ENCODE measurements at regions not wholly inside any gene's neighbourhood (a gene's known extent, or its start where the extent isn't known, plus 50 kb on each side); places are given as distances from the start of the nearest gene placed in this dataset.

DNA sequence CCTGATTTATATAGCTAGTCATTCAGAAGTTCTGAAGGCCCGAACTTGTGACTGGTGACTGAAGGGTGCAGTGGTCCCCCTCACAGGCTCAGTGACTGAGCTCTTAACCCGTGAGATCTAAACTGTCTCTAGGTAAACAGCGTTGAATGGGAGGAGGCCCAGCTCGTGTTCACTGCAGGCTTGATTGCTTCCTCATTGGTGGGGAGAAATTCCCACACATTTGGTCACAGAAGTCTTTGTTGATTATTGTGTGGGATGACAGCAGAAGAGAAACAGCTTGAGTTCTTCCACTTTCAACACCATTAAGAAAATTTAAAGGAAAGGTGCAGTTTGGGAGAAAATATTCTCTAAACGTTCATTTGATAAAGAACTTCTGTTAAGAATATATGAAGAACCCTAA lies 1178.0 kb downstream of the UQCRFS1 start:
- H3K4me1 ChIP-seq (ENCODE audit: control insufficient read depth, extremely low read depth, insufficient read depth, low read length), result no peaks in the 10 kb centered on the region
- DNase-seq (ENCODE audit: low read depth, low spot score), result no peak
- H3K27ac ChIP-seq (ENCODE audit: insufficient read depth, low read depth, low read length), result no peak overlapping the region
- ChIA-PET POLR2A (no interaction called here), CTCF (no interaction called here)
- no peak overlapping the region for H3K4me3 ChIP-seq (replicated peaks in 1 of 3; ENCODE audit: insufficient read depth in 1 of 3, low read depth in 1 of 3, low read length in 3 of 3)
- no peaks in the 10 kb centered on the region for H3K79me2 ChIP-seq (ENCODE audit: control insufficient read depth, insufficient read depth, low read length)
- H3K36me3 ChIP-seq (ENCODE audit: control insufficient read depth in 2 of 2, extremely low read depth in 1 of 2, insufficient read depth in 2 of 2, low read length in 2 of 2), result no peaks in the 10 kb centered on the region
- no TSS peak for BruUV-seq (replicated peaks)
- intact Hi-C loops (cut with micrococcal nuclease), result no loop called here
- no peak overlapping the region for H3K4me2 ChIP-seq (ENCODE audit: insufficient read depth, low read length)
- dilution Hi-C loops (cut with MboI; ENCODE audit: extremely low pct_ligation_motif_present, low sequenced_read_pairs), result no loop called here
- FAIRE-seq, result no peak
- no peak overlapping the region for H2AFZ ChIP-seq (ENCODE audit: low read depth, low read length)
- H4K20me1 ChIP-seq (replicated peaks; ENCODE audit: control insufficient read depth, extremely low read depth, insufficient read depth, low read length), result no peaks in the 10 kb centered on the region
- no peaks in the 10 kb centered on the region for H3K27me3 ChIP-seq (ENCODE audit: control insufficient read depth in 2 of 2, insufficient read depth in 2 of 2, low read length in 2 of 2)
- H3K9me3 ChIP-seq (replicated peaks; ENCODE audit: control insufficient read depth, insufficient read depth, low read length), result peaks cover 2% of the 10 kb centered on the region
- no peaks in the 10 kb centered on the region for H3K9me1 ChIP-seq (replicated peaks; ENCODE audit: control insufficient read depth, extremely low read depth, insufficient read depth, low read length)
- no peak overlapping the region for H3K9ac ChIP-seq (replicated peaks; ENCODE audit: extremely low read depth, insufficient read depth, low read length)
- TF ChIP-seq FOS (IDR thresholded peaks at IDR 0.05; ENCODE audit: borderline replicate concordance, insufficient read depth, low read length), result no peak
- TF ChIP-seq POLR2AphosphoS5 (IDR thresholded peaks at IDR 0.05; ENCODE audit: insufficient read depth, low read depth, low read length), result no peak
- TF ChIP-seq, protein P1, sequence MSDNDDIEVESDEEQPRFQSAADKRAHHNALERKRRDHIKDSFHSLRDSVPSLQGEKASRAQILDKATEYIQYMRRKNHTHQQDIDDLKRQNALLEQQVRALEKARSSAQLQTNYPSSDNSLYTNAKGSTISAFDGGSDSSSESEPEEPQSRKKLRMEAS (IDR thresholded peaks at IDR 0.05; ENCODE audit: insufficient read depth, insufficient read length), result no peak
- TF ChIP-seq GATA2 (IDR thresholded peaks at IDR 0.05; ENCODE audit: insufficient read depth, insufficient read length, low read depth, low read length), result no peak
- no peak for TF ChIP-seq EZH2 (IDR thresholded peaks at IDR 0.05; ENCODE audit: borderline replicate concordance, low read depth, low read length, severe bottlenecking)
- no peak for TF ChIP-seq JUN (IDR thresholded peaks at IDR 0.05; ENCODE audit: borderline replicate concordance, insufficient read depth, insufficient read length, low read depth)

DNA sequence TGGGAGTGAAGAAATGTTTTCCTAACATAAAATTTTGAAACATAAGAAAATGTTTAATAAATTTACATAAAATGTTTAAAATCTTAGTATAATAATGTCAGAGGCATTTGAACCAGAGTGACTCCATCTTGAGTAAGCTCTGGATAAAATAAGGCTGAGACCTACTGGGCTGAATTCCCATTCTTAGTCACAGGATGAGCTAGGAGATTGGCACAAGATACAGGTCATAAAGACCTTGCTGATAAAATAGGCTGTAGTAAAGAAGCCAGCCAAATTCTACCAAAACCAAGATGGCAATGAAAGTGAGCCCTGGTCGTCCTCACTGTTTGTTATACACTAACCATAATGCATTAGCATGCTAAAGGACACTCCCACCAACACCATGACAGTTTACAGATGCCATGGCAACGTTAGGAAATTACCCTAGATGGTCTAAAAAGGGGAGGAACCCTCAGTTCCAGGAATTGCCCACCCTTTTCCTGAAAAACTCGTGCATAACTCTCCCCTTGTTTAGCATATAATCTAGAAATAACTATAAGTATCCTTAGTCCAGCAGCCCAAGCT lies 1184.0 kb downstream of the UQCRFS1 start:
- Histone ChIP-seq H3K27me3 (ENCODE audit: control insufficient read depth in 2 of 2, insufficient read depth in 2 of 2, low read length in 2 of 2) (no peaks in the 10 kb centered on the region), H3K9ac (replicated peaks; ENCODE audit: extremely low read depth, insufficient read depth, low read length) (no peak overlapping the region), H3K9me1 (replicated peaks; ENCODE audit: control insufficient read depth, extremely low read depth, insufficient read depth, low read length) (no peaks in the 10 kb centered on the region), H3K36me3 (ENCODE audit: control insufficient read depth in 2 of 2, extremely low read depth in 1 of 2, insufficient read depth in 2 of 2, low read length in 2 of 2) (no peaks in the 10 kb centered on the region), H3K9me3 (replicated peaks; ENCODE audit: control insufficient read depth, insufficient read depth, low read length) (peaks cover 5% of the 10 kb centered on the region), H3K27ac (ENCODE audit: insufficient read depth, low read depth, low read length) (no peak overlapping the region), H3K4me2 (ENCODE audit: insufficient read depth, low read length) (no peak overlapping the region), H3K4me3 (replicated peaks in 1 of 3; ENCODE audit: insufficient read depth in 1 of 3, low read depth in 1 of 3, low read length in 3 of 3) (no peak overlapping the region), H4K20me1 (replicated peaks; ENCODE audit: control insufficient read depth, extremely low read depth, insufficient read depth, low read length) (no peaks in the 10 kb centered on the region), H3K79me2 (ENCODE audit: control insufficient read depth, insufficient read depth, low read length) (no peaks in the 10 kb centered on the region), H2AFZ (ENCODE audit: low read depth, low read length) (no peak overlapping the region), H3K4me1 (ENCODE audit: control insufficient read depth, extremely low read depth, insufficient read depth, low read length) (no peaks in the 10 kb centered on the region)
- intact Hi-C loops (cut with micrococcal nuclease), result no loop called here
- dilution Hi-C loops (cut with MboI; ENCODE audit: extremely low pct_ligation_motif_present, low sequenced_read_pairs), result no loop called here
- ChIA-PET CTCF (no interaction called here), POLR2A (no interaction called here)
- no peak for FAIRE-seq
- no TSS peak for BruUV-seq (replicated peaks)
- DNase-seq (ENCODE audit: low read depth, low spot score), result no peak
- TF ChIP-seq POLR2AphosphoS5 (IDR thresholded peaks at IDR 0.05; ENCODE audit: insufficient read depth, low read depth, low read length) (no peak), MYC (IDR thresholded peaks at IDR 0.05; ENCODE audit: low read depth, low read length) (no peak), EZH2 (IDR thresholded peaks at IDR 0.05; ENCODE audit: borderline replicate concordance, low read depth, low read length, severe bottlenecking) (no peak), JUN (IDR thresholded peaks at IDR 0.05; ENCODE audit: borderline replicate concordance, insufficient read depth, insufficient read length, low read depth) (no peak), GATA2 (IDR thresholded peaks at IDR 0.05; ENCODE audit: insufficient read depth, insufficient read length, low read depth, low read length) (no peak), POLR2A (IDR thresholded peaks at IDR 0.05; ENCODE audit: low read depth, low read length) (no peak)
- TF ChIP-seq, protein P1 (IDR thresholded peaks at IDR 0.05; ENCODE audit: insufficient read depth, insufficient read length), result no peak
- TF ChIP-seq, protein P2, sequence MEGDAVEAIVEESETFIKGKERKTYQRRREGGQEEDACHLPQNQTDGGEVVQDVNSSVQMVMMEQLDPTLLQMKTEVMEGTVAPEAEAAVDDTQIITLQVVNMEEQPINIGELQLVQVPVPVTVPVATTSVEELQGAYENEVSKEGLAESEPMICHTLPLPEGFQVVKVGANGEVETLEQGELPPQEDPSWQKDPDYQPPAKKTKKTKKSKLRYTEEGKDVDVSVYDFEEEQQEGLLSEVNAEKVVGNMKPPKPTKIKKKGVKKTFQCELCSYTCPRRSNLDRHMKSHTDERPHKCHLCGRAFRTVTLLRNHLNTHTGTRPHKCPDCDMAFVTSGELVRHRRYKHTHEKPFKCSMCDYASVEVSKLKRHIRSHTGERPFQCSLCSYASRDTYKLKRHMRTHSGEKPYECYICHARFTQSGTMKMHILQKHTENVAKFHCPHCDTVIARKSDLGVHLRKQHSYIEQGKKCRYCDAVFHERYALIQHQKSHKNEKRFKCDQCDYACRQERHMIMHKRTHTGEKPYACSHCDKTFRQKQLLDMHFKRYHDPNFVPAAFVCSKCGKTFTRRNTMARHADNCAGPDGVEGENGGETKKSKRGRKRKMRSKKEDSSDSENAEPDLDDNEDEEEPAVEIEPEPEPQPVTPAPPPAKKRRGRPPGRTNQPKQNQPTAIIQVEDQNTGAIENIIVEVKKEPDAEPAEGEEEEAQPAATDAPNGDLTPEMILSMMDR (IDR thresholded peaks at IDR 0.05; ENCODE audit: extremely low read depth in 1 of 2, insufficient read depth in 1 of 2, low read depth in 1 of 2, low read length in 2 of 2), result no peak

All from endothelial cell of umbilical vein (primary cell).